ENCODE measurements at regions not wholly inside any gene's neighbourhood (a gene's known extent, or its start where the extent isn't known, plus 50 kb on each side); places are given as distances from the start of the nearest gene placed in this dataset.
"Not testable (repeated sequence)": the region's sequence is repeated elsewhere in the genome, so short reads cannot be mapped to it uniquely, and the experiment has no call there.

DNA sequence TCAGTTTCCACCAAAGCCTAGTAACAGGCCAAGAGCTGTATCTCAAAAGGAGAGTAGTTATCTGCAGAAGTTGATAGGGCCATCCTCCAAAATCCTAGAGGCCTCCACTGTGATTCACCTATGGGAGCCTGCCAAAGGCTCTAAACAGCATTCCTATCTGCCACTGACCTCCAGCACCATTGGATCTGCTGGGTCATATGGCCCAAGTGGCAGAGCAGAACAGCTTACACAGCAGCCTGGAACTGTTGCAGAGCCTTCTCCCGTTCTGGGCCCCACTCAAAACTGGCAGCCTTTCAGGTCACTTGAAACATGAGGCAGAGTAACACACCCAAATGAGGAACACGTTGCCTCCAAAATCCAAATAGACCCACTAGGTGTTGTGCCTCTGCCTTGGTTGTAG lies 345.2 kb upstream of the RND3 start:
- no peak for DNase-seq

DNA sequence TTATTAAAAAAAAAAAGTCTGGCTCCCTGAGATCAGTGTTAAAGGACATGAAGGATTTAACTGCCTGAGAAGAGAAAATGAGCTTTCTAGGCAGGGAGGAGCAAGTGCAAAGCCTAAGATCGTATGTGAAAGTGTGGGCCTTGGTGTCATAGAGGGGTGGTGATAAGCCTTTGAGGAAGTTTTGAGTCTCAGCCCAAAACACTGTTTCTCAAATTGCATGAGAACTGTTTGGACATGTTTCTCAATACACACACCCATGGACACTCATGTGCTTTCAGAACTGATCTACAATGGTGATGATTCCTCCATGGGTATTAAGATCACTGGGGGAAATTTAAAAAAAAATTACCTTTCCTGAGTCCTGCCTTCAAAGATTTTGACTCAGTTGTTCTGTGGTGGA lies 336.7 kb upstream of the RND3 start:
- DNase-seq = no peak

DNA sequence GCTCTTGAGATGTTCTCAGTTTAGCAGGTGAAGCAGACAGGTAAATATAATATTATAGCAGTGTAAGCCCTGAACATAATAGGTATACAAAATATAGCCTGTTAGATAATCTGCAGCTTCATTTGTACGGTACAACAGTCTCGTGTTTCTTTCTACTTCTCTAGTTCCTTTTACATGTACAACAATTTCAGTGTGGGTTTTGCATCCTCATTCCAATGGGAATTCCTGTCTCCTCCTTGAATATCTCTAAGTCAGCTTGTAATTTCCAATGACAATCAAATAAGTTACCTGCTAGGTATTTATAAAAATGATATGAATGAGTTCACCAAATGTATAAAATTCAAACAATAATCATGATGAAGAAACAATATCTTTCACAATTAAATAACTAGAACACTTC lies 330.0 kb upstream of the RND3 start:
- DNase-seq = no peak

DNA sequence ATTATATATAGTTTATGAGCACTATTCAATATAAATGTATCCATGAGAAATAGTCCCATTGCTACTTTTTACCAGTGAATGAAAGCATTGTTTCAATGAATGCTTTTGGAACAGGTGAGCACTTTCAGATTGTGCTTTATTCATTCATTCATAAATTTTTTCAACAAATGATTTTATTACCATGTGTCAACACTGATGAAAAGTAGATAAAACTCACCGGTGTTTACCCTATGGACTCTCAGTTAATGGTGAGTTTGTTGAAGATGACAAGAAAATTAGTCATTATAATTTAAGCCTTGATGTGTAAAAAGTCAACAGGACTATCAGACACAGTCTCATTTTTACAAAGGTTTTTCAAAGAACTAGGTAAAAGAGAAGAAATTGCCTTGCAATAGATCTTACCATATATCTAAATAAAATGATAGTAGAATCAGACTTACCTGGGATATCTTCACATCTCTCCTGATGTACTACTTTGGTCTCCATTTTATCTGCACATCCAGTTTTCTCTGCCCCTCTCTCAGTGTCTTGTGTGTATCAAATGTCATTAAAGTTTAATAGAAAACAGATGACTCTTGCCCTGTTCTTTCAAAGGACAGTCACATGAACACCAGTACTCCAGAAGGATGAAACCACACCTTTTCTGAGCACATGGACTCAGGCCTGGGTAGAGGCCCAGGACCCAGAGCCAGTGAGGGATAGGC lies 325.3 kb upstream of the RND3 start:
- DNase-seq = no peak

DNA sequence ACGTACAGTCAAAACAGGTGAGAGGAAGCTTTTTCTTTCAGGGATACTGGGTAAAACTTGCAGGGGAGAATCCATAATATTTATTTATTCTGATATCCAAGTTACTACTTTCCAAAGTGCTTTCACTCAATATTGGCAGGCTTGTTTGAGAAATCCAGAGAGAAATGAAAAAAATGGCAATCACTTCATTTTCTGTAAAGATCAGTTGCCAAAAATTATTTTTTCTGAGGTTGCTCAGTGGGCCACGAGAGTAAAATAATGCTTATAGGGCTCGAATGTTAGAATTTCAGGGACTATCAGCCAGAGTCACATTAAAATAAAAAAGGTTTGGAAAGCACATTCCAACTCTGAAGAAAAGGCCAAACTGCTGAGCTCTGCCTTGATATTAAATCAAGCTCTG lies 324.6 kb upstream of the RND3 start:
- DNase-seq = no peak

DNA sequence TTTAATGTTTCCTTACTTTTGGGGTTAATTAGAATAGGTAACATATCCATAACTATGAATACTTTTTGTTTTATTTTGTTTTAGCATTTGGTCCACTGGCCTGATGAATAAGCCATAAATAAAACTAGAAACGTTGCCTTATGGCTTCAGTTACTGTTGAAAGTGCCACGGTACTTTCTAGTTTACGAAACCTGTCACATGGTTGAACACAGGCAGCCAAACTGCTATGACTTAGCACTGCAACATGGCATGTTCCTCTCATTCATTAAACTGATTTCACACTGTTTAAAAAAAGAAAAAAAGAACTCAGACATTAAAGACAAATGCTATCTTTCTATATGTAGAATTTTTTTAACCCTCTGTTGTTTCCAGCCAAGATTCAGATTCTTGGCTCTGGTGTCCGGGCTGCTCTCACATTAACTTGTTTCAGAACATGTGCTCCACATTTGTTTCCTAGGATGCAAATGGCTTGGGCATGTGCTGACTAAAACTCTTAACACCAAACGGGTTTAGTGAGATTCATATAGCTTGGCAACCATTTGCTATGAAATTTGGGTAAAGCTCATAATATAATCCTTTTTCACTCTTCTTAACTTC lies 323.9 kb upstream of the RND3 start:
- no peak for DNase-seq

DNA sequence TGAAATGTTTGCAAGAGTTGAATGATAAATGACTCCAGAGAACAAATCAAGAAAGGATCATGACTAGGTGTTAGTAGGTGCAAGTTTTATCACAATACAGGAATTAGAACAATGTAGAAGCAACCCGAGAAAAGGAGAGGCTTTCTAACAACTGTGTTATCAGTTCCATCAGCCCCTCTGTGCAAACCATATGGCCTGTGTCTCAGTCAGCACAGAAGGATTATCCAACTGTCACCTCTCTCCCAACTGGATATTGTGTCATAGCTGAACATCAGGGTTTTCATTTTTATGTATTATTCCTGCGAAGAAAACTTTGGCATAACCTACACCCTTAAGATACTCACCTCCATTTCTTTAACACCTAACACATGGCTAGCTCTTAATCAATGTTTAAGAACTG lies 321.6 kb upstream of the RND3 start:
- no peak for DNase-seq

DNA sequence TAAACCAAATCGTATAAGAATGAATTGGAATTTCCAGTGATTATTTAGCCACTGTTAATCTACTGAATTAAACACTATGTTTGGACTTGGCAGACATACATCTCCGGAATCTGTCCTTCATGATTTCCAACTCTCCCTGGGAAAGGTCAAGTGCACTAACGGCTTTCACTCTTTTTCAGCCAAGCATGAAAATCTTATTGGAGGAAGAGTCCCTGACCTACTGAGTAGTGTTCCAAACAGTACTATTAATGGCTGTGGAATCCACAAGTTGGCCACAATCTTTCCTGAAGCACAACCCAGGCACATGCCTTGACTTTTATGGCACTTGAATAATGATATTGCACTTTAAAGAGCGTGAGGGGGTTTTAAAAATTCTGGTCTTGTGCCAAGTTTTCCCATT lies 318.9 kb upstream of the RND3 start:
- no peak for DNase-seq

DNA sequence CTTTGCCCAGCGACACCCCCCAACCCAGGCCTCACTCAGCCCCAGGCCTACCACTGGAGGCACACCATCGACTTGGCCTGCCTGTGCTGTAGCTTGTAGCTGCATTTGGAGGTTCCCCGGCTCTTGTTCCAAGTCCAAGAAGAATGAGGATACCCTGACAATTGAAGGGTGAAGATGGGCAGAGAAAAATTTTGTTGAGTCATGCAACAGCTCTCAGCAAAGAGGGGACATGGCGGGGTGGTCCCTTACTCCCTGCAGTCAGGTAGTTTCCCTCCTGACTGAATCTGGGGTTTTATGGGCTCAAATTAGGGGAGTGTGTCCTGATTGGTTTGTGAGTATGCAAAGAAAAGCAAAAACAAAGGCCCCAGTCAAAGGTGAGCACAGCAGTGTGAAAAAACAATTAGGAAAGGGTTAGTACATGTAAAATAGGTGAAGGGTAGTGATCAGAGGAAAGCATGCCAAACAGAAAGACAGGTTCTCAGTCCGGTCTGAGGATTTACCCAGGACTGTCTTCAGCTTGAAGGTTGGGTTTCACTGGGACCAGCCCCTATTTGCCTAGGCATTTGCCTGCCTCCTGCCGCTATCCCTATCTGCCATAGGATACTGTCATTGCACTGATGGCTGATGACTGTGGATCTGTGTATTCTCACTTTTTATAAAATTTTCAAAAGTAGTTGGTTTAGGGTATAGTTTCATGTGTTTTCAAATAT lies 316.4 kb upstream of the RND3 start:
- DNase-seq = no peak

DNA sequence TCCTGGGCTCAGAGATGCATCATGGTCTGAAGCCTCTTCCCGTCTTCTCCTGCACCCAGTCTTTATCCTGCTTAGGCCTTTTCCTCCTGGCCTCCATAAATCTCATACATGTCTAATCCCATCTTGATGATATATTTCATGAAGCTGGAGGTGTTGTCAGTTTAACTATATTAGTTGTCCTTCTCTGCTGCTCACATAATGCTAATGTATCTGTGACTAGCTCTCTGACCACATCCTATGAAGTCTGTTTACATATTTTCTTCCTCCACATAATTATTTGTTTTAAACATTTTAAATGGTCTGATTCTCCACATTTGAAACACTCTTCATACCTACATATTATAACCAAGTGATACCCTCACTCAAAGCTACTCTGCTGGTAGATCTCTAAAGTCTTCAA lies 315.2 kb upstream of the RND3 start:
- no peak for DNase-seq

DNA sequence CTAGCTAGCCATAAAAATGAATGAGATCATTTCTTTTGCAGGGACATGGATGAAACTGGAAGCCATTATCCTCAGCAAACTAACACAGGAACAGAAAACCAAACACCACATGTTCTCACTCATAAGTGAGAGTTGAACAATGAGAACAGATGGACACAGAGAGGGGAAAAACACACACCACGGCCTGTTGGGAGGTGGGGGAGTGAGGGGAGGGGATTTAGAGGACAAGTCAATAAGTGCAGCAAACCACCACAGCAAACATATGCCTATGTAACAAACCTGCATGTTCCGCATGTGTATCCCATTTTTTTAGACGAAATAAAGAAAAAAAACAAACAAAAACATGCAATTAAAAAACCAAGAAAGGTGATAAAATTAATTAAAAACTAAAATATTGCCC lies 308.8 kb upstream of the RND3 start:
- DNase-seq = not testable (repeated sequence)

DNA sequence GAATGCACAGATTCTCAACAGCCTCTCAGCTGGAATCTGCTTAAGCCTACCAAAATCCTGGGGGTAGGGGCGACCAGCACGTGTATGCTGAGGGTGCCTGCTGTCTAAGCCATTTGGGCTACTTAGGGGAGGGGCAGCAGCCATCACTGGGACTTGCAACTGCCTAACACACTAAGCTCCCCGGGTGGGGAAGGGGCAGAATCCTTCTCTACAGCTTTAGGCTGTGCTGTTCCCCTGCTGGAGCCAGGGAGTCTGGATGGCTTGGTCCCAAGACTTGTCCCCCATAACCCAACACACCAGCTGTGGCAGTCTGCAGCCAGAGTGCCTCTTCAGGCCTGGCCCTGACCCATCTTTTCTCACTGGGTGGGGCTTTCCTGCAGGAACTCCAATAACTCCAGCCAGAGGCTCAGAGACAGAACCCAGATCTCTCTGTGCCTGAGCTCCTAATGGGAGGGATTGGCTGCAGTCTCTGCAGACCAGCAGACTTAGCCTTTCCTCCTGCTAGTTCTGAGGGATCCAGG lies 305.4 kb upstream of the RND3 start:
- no peak for DNase-seq

DNA sequence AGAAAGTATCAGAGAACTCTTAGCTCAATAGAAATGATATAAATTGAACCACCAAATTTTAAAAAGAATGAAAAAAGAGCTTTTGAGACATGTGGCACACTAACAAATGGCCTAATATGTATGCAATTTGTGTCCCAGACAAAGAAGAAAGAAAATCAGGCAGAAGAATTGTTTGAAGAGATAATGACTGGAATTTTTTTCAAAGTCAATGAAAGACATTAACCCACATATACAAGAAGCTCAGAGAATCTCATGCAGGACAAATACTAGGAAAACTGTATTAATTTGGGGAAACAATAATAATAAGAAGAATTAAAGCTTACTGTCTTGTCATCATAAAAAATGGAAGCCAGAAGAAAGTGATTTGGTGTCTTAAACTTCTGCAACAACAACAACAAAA lies 304.1 kb upstream of the RND3 start:
- DNase-seq = no peak

DNA sequence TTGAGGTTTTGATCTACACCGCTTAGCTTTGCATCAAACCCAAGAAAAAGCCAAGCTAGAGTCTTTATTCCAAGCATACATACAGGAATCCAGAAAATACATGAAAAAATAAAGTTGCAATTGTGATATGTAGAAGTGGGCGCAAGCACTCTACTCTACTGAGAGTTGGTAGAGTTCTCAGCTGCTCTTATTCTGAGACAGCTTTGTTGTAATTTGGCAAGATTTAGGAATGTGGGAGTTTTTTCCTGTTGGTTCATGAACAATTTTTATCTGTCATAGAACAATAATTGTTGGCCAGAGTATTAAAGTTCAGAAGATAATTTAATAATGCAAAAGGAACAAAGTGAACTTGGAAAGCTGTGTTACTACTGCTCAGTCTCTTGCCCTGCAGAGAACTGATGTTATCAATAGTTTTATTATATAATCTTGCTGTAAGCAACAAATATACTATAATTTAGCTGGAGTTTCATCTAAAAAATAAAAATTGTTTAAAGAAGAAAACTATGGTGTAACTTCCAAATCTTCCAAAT lies 302.0 kb upstream of the RND3 start:
- no peak for DNase-seq

DNA sequence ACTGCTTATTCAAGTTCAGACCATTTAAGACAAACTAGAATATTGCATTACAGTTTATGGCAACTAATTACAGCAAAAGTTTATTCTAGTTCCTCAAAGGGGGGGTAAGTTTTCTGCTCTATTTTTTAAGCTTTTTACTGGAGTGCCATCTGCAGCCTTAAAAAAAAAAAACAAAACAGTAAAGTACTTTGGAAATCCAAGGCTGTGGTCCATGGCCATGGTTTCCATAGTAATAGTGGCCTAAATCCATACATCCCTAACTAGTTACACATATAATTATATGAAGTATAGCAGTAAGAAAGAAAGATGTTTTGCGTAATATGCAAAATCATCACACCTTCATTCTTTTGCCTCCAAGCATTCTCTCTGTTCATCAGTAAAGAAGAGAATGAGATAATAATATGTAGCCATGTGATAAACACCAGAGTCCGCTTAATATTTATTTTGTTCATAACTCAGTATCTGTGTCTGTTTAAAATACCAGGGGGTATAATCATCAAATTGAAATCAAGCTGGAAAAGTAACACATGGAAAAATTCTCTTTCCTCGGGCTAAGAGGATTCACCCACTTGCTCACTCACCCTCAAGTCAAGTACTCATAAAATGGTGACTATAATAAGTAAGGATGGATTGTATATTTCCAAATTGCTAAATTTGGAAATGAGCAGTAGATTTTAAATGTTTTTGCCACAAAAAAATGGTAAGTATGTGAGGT lies 301.1 kb upstream of the RND3 start:
- DNase-seq = no peak

DNA sequence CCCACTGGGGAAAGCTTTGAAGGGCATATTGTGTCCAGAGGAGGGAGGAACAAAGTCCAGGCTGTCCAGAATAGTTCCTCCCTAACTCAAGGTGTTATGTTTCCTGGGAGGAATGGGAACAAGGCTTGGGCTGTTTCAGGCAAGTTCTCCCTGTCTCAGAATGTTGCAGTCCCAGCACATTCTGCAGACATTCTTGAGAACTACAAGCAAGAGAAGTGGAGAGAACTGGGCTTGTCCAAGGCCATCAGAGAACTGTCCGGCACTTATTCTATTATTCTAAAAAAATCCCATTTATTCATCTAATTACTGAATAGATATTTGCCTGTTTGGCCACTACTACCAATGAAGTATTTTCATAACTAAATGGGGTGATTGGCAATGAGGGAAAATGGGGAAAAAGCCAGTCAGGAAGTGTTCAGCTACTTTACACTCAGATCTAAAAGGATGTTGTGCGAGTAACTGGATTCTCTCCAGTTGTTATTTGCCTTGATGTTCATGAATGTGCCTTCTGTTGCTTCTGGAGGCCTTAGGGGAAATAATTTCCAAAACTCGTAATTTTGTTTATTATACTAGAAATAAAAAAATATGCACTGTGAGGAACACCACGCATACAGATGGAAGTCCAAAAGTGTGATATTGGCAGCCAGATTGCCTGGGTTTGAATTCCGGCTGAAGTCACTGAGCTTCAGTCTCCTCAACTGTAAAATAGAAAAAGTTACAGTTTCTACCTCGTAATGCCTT lies 300.1 kb upstream of the RND3 start:
- no peak for DNase-seq

DNA sequence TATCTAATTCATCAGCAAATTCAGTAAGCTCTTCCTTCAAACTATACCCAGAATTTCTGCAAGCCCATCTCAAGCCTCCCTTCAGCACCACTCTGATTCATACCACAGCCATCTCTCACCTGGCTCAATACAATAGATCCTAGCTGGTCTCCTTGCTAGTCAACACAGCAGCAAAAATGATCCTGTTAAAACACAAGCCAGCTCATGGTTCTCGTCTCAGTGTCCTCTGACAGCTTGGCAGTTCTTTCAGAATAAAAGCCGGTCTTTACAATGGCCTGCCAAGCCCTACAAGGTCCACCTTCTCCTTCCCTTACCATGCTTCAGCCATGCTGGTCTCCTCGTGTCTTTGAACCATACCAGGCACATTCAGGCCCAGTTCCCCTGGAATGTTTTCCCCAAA lies 296.9 kb upstream of the RND3 start:
- DNase-seq = no peak

DNA sequence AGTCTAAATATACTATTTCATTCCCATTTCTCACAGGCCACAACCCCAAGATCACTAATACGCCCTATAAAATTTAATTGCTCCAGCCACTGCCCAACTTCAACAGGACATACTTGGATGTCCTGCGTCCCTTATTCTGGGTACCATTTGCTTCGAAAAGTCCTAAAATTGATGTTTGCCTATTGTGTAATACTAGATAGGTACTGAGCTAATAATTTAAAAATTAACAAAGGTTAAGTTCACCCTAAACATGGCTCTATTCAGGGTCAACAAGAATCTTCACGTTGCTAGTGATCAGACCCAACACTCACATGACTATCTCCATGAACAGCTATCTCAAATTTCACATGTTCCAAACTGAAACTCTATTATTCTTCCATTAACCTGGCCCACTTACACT lies 296.4 kb upstream of the RND3 start:
- DNase-seq = no peak

DNA sequence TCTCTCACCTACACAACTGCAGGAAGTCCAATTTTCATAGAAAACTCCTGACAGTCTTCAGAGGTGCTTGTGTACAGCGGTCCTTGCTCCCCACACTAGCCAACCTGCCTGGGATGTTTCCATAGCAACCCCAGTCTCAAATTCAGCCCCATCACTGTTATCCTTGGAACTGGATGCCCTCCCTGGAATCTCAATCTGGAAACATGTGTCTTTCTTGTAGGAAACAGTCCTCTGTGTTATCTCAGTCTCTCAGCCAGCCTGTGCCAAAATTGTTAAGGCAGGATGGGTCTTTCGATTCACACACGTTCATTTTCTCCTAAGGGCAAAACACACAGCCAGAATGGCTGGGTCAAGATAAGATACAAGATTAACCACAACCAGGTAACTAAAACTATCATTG lies 295.5 kb upstream of the RND3 start:
- no peak for DNase-seq

DNA sequence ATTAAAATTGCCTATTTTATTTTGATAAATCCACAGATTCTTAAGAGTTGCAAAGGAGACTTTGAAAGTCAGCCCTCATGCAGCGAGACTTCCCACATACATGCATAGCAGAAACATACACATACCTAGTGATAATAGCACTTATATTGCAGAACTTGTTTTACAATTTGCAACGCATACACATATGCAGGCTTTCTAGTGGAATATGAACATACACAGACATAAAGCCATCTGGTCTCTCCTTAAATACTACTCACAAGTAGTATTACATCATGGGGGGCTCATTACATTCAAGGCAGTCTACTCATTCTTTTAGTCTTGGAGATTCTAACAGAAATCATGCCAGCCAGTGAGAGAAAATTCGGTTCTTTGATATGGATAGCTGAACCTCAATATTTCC lies 295.1 kb upstream of the RND3 start:
- no peak for DNase-seq

DNA sequence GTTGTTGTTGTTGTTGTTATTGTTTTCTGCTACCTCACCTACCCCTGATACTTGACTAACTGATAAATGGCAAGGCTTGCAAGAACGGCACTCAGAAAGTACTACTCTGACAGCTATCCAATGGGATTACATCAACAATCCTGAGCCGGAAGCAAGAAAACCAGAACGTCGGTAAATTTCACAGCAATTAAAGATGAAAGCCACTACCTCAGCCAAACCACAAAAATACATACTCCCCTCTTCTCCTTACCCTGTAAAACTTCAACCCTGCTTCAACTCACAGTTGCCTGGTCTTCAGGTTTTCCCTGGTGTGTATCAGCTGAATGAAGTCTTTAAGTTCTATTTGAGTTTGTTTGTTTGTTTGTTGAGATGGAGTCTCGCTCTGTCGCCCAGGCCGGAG lies 293.7 kb upstream of the RND3 start:
- DNase-seq = no peak

DNA sequence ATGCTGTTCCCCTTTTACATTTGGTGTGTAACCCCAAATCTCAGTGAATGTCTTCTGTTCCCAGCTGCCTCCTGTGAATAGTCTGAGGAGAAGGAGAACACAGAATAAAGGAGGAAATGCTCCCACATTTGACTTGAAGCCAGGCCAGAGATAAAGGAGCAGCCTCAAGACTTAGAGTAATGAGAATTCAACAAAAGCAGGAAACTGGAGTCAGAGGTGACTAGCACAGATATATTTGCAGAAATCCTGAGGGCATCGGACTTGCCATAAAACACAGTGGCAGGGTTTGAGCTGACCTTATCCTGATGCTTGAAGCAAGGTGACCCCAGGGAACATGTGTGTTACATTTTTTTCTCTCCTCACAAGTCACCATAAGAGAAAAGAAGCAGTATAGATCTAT lies 291.4 kb upstream of the RND3 start:
- DNase-seq = no peak

DNA sequence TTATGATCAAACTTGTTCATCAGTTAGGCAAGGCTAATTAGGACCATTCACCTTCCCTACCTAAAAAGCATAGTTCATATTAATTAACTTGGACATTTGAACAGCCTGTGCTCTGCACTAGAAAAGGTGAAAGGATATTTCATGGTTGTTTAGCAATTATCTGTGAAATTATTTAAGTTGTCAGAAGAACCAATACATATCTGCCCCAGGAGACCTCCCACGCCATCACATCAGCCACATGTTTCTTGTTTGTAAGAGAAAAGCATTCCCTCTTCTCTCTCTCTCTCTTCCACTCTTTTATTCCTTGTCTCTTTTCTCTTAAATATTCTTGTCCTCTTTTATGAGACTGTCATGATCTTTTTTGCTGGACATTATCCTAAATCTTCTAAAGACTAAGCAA lies 282.0 kb upstream of the RND3 start:
- no peak for DNase-seq
